ENCODE measurements at regions not wholly inside any gene's neighbourhood (a gene's known extent, or its start where the extent isn't known, plus 50 kb on each side); places are given as distances from the start of the nearest gene placed in this dataset.

GRCh38 chr7:47633134-47633533 is 51.2 kb upstream of the TNS3 start:
- TF ChIP-seq CTCF (conservative IDR thresholded peaks at IDR 0.05; ENCODE audit: low read depth, low read length) = no peak
- Histone ChIP-seq H4K20me1 (ENCODE audit: insufficient read depth) (no peaks in the 10 kb centered on the region), H3K4me3 (IDR thresholded peaks at IDR 0.05; ENCODE audit: insufficient read depth, low read depth, low read length) (no peak overlapping the region), H3K27me3 (ENCODE audit: insufficient read depth, low read depth) (no peaks in the 10 kb centered on the region), H3K27ac (no peak overlapping the region), H3K36me3 (ENCODE audit: insufficient read depth) (no peaks in the 10 kb centered on the region), H2AFZ (ENCODE audit: low read depth) (no peak overlapping the region), H3K4me1 (ENCODE audit: low read depth, poor library complexity, severe bottlenecking) (no peaks in the 10 kb centered on the region), H3K9ac (no peak overlapping the region), H3K79me2 (ENCODE audit: insufficient read depth, low read depth) (no peaks in the 10 kb centered on the region), H3K4me2 (no peak overlapping the region)

All from KMS-11 (cell line).